HL-60 (cell line): ENCODE measurements at regions not wholly inside any gene's neighbourhood (a gene's known extent, or its start where the extent isn't known, plus 50 kb on each side); places are given as distances from the start of the nearest gene placed in this dataset.

Source experiments
- DNase-seq, 2 experiments: peaks; one replicate each; pipeline ENCODE4 v3.0.0-alpha.2; 2010 to 2020; ENCODE audit warnings: low read depth in 1 of 2, low spot score in 1 of 2
- H3K27ac ChIP-seq: fragments of 250-450 bp; sonication (Bioruptor Pico); replicated peaks from 2 replicates; pipeline ENCODE4 v1.5.1; 2020; ENCODE audit warnings: mild to moderate bottlenecking, moderate library complexity
- H3K27me3 ChIP-seq: fragments of 250-450 bp; sonication (Bioruptor Pico); 2 replicates; pipeline ENCODE4 v1.5.1; 2021; ENCODE audit warnings: mild to moderate bottlenecking, moderate library complexity; ENCODE audit not compliant: insufficient read depth, poor library complexity, severe bottlenecking
- H3K4me3 ChIP-seq: replicated peaks from 2 replicates; pipeline ENCODE4 v1.5.1; 2011; ENCODE audit warnings: mild to moderate bottlenecking, control low read depth, low read length; ENCODE audit not compliant: insufficient read depth
- CTCF ChIP-seq: IDR thresholded peaks from one replicate; pipeline ENCODE4 v1.5.1; 2011; ENCODE audit warnings: low read length, control low read depth, inconsistent platforms; ENCODE audit not compliant: insufficient read depth
- GABPA ChIP-seq: IDR thresholded peaks from 2 replicates; pipeline ENCODE4 v1.6.1; 2012; ENCODE audit warnings: low read depth
- POLR2AphosphoS5 ChIP-seq: IDR thresholded peaks from 2 replicates; pipeline ENCODE4 v1.6.1; 2012; ENCODE audit warnings: low read depth
- REST ChIP-seq: IDR thresholded peaks from 2 replicates; pipeline ENCODE4 v1.6.1; 2012; ENCODE audit warnings: low read depth; ENCODE audit not compliant: insufficient replicate concordance
- SPI1 ChIP-seq: IDR thresholded peaks from 2 replicates; pipeline ENCODE4 v1.6.1; 2012; ENCODE audit warnings: low read depth, mild to moderate bottlenecking, borderline replicate concordance

- Histone ChIP-seq H3K4me3 (no peak overlapping the region), H3K27me3 (no peaks in the 10 kb centered on the region), H3K27ac (no peak overlapping the region)
- DNase-seq: no peak
- TF ChIP-seq CTCF (no peak), POLR2AphosphoS5 (no peak), SPI1 (no peak), GABPA (no peak), REST (no peak)
Measured at GRCh38 chr11:134644476-134645456, 232.7 kb upstream of the B3GAT1 start.

- Histone ChIP-seq H3K27ac (no peak overlapping the region), H3K27me3 (no peaks in the 10 kb centered on the region), H3K4me3 (no peak overlapping the region)
- TF ChIP-seq POLR2AphosphoS5: no peak
- no peak for TF ChIP-seq REST
- TF ChIP-seq CTCF: no peak
- no peak for TF ChIP-seq GABPA
- TF ChIP-seq SPI1: no peak
- no peak for DNase-seq
Measured at GRCh38 chr11:134643115-134644012, 231.3 kb upstream of the B3GAT1 start.

- Histone ChIP-seq H3K4me3 (no peak overlapping the region), H3K27ac (no peak overlapping the region), H3K27me3 (no peaks in the 10 kb centered on the region)
- TF ChIP-seq REST (no peak), POLR2AphosphoS5 (no peak), CTCF (no peak), GABPA (no peak), SPI1 (no peak)
- DNase-seq: no peak
Measured at GRCh38 chr11:134642206-134642605, 230.2 kb upstream of the B3GAT1 start.
